Gastrocnemius medialis (tissue), 4 donors: ENCODE measurements at regions not wholly inside any gene's neighbourhood (a gene's known extent, or its start where the extent isn't known, plus 50 kb on each side); places are given as distances from the start of the nearest gene placed in this dataset.

Source experiments
- POLR2A ChIP-seq, 2 donors: fragments of 450-650 bp; IDR thresholded peaks; one replicate each; pipeline ENCODE4 v1.6.1; 2017; ENCODE audit warnings: antibody characterized with exemption in 2 of 2, mild to moderate bottlenecking in 2 of 2, moderate library complexity in 2 of 2
- TF ChIP-seq, protein P1 (sequence below), 5 experiments: fragments of 450-650 bp in 3 of 5; fragments of 200-600 bp in 2 of 5; sonication (generic) in 2 of 5; IDR thresholded peaks in 4 of 5; conservative IDR thresholded peaks in 1 of 5; 1 replicate in 4 of 5; 2 replicates in 1 of 5; pipeline ENCODE4 v1.5.1; 2016 to 2019; ENCODE audit warnings: antibody characterized with exemption in 5 of 5, mild to moderate bottlenecking in 3 of 5, moderate library complexity in 3 of 5

DNA sequence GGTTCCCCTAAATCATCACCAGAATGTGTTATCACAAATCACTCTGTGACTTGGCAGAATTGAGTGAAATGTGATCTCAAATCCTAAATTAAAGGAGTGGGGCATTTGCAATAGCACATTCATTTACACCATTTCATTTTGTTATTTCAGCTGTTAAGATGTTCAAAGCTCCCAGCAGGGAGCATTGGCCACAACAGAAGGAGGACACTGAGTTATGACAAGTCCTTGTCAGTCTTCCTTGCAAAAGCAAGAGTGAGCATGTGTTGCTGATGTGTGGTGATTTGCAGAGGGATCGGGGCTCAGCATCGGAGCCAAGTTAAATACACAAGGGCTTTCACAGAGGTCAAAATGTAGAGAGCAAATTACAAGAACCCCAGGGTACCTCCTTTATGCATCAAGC lies 372.2 kb upstream of the CDH5 start:
- TF ChIP-seq, protein P1, sequence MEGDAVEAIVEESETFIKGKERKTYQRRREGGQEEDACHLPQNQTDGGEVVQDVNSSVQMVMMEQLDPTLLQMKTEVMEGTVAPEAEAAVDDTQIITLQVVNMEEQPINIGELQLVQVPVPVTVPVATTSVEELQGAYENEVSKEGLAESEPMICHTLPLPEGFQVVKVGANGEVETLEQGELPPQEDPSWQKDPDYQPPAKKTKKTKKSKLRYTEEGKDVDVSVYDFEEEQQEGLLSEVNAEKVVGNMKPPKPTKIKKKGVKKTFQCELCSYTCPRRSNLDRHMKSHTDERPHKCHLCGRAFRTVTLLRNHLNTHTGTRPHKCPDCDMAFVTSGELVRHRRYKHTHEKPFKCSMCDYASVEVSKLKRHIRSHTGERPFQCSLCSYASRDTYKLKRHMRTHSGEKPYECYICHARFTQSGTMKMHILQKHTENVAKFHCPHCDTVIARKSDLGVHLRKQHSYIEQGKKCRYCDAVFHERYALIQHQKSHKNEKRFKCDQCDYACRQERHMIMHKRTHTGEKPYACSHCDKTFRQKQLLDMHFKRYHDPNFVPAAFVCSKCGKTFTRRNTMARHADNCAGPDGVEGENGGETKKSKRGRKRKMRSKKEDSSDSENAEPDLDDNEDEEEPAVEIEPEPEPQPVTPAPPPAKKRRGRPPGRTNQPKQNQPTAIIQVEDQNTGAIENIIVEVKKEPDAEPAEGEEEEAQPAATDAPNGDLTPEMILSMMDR (IDR thresholded peaks at IDR 0.05 in 4 of 5, conservative IDR thresholded peaks at IDR 0.05 in 1 of 5), result no peak
- TF ChIP-seq POLR2A (IDR thresholded peaks at IDR 0.05), result no peak
